Stimulated activated naive CD8-positive, alpha-beta T cell treated with anti-CD3 and anti-CD28 coated beads, Interleukin-15, Interleukin-2, amounts not matched to agents 100 ng/mL and 50 ng/mL, for 24 hours (primary cell): ENCODE measurements at regions not wholly inside any gene's neighbourhood (a gene's known extent, or its start where the extent isn't known, plus 50 kb on each side); places are given as distances from the start of the nearest gene placed in this dataset.
"Not testable (repeated sequence)": the region's sequence is repeated elsewhere in the genome, so short reads cannot be mapped to it uniquely, and the experiment has no call there.

ENCODE experiments used
- H3K27ac Mint-ChIP-seq: one replicate; pipeline ENCODE4 v1.8.0; 2021; ENCODE audit warnings: mild to moderate bottlenecking, mixed read lengths
- H3K27me3 Mint-ChIP-seq: one replicate; pipeline ENCODE4 v1.8.0; 2021; ENCODE audit warnings: mixed read lengths
- H3K36me3 Mint-ChIP-seq: one replicate; pipeline ENCODE4 v1.8.0; 2021; ENCODE audit warnings: low read depth, mixed read lengths
- H3K4me1 Mint-ChIP-seq: one replicate; pipeline ENCODE4 v1.8.0; 2021; ENCODE audit warnings: low read depth, mixed read lengths
- H3K4me3 Mint-ChIP-seq: one replicate; pipeline ENCODE4 v1.8.0; 2021; ENCODE audit warnings: mild to moderate bottlenecking, mixed read lengths
- H3K9me3 Mint-ChIP-seq: one replicate; pipeline ENCODE4 v1.8.0; 2021; ENCODE audit warnings: mixed read lengths

- H3K4me1 Mint-ChIP-seq, result no peaks in the 10 kb centered on the region
- no peak overlapping the region for H3K4me3 Mint-ChIP-seq
- H3K27ac Mint-ChIP-seq, result no peak overlapping the region
- no peaks in the 10 kb centered on the region for H3K36me3 Mint-ChIP-seq
- H3K27me3 Mint-ChIP-seq, result no peaks in the 10 kb centered on the region
- H3K9me3 Mint-ChIP-seq, result no peaks in the 10 kb centered on the region
These were observed 163.8 kb upstream of the SLC16A7 start for GRCh38 chr12:59432057-59432456.

GRCh38 chr12:59431266-59431665 lies 164.6 kb upstream of the SLC16A7 start:
- Mint-ChIP-seq H3K27ac (no peak overlapping the region), H3K9me3 (no peaks in the 10 kb centered on the region), H3K36me3 (no peaks in the 10 kb centered on the region), H3K27me3 (no peaks in the 10 kb centered on the region), H3K4me1 (no peaks in the 10 kb centered on the region), H3K4me3 (no peak overlapping the region)

- H3K4me3 Mint-ChIP-seq, result no peak overlapping the region
- no peaks in the 10 kb centered on the region for H3K4me1 Mint-ChIP-seq
- H3K9me3 Mint-ChIP-seq, result no peaks in the 10 kb centered on the region
- no peaks in the 10 kb centered on the region for H3K36me3 Mint-ChIP-seq
- no peak overlapping the region for H3K27ac Mint-ChIP-seq
- H3K27me3 Mint-ChIP-seq, result no peaks in the 10 kb centered on the region
These were observed 166.1 kb upstream of the SLC16A7 start for GRCh38 chr12:59429766-59430165.

GRCh38 chr12:59425798-59426197 lies 170.0 kb upstream of the SLC16A7 start:
- Mint-ChIP-seq H3K4me3 (no peak overlapping the region), H3K4me1 (no peaks in the 10 kb centered on the region), H3K27me3 (peaks cover 5% of the 10 kb centered on the region), H3K27ac (no peak overlapping the region), H3K9me3 (no peaks in the 10 kb centered on the region), H3K36me3 (no peaks in the 10 kb centered on the region)

- not testable (repeated sequence) for H3K9me3 Mint-ChIP-seq, H3K27ac Mint-ChIP-seq, H3K4me3 Mint-ChIP-seq, H3K27me3 Mint-ChIP-seq, H3K4me1 Mint-ChIP-seq, H3K36me3 Mint-ChIP-seq
These were observed 171.2 kb upstream of the SLC16A7 start for GRCh38 chr12:59424666-59425065.

GRCh38 chr12:59414051-59414450 lies 181.8 kb upstream of the SLC16A7 start:
- Mint-ChIP-seq H3K4me1 (no peaks in the 10 kb centered on the region), H3K27me3 (no peaks in the 10 kb centered on the region), H3K36me3 (no peaks in the 10 kb centered on the region), H3K4me3 (no peak overlapping the region), H3K9me3 (no peaks in the 10 kb centered on the region), H3K27ac (no peak overlapping the region)

GRCh38 chr12:59408431-59408830 lies 187.4 kb upstream of the SLC16A7 start:
- H3K9me3 Mint-ChIP-seq, result no peaks in the 10 kb centered on the region
- peaks cover 20% of the 10 kb centered on the region for H3K4me1 Mint-ChIP-seq
- H3K27ac Mint-ChIP-seq, result no peak overlapping the region
- no peaks in the 10 kb centered on the region for H3K36me3 Mint-ChIP-seq
- H3K27me3 Mint-ChIP-seq, result no peaks in the 10 kb centered on the region
- no peak overlapping the region for H3K4me3 Mint-ChIP-seq

- Mint-ChIP-seq H3K27ac (no peak overlapping the region), H3K9me3 (no peaks in the 10 kb centered on the region), H3K27me3 (no peaks in the 10 kb centered on the region), H3K36me3 (no peaks in the 10 kb centered on the region), H3K4me1 (peaks cover 20% of the 10 kb centered on the region), H3K4me3 (no peak overlapping the region)
These were observed 188.0 kb upstream of the SLC16A7 start for GRCh38 chr12:59407799-59408198.

- no peaks in the 10 kb centered on the region for H3K9me3 Mint-ChIP-seq
- no peaks in the 10 kb centered on the region for H3K36me3 Mint-ChIP-seq
- H3K27me3 Mint-ChIP-seq, result no peaks in the 10 kb centered on the region
- peaks cover 20% of the 10 kb centered on the region for H3K4me1 Mint-ChIP-seq
- no peak overlapping the region for H3K27ac Mint-ChIP-seq
- H3K4me3 Mint-ChIP-seq, result no peak overlapping the region
These were observed 189.8 kb upstream of the SLC16A7 start for GRCh38 chr12:59405992-59406391.

GRCh38 chr12:59404109-59404650 lies 191.6 kb upstream of the SLC16A7 start:
- peaks cover 20% of the 10 kb centered on the region for H3K4me1 Mint-ChIP-seq

GRCh38 chr12:59403259-59403932 lies 192.4 kb upstream of the SLC16A7 start:
- H3K4me1 Mint-ChIP-seq, result peaks cover 20% of the 10 kb centered on the region
- no peaks in the 10 kb centered on the region for H3K27me3 Mint-ChIP-seq
- no peaks in the 10 kb centered on the region for H3K9me3 Mint-ChIP-seq
- no peak overlapping the region for H3K4me3 Mint-ChIP-seq
- no peaks in the 10 kb centered on the region for H3K36me3 Mint-ChIP-seq
- no peak overlapping the region for H3K27ac Mint-ChIP-seq

More at GRCh38 chr12:59404109-59404650, 191.6 kb upstream of the SLC16A7 start:
- Mint-ChIP-seq H3K36me3 (no peaks in the 10 kb centered on the region), H3K9me3 (no peaks in the 10 kb centered on the region), H3K4me3 (no peak overlapping the region), H3K27ac (no peak overlapping the region), H3K27me3 (no peaks in the 10 kb centered on the region)

- Mint-ChIP-seq H3K27ac (no peak overlapping the region), H3K9me3 (no peaks in the 10 kb centered on the region), H3K4me3 (no peak overlapping the region), H3K36me3 (no peaks in the 10 kb centered on the region), H3K27me3 (no peaks in the 10 kb centered on the region), H3K4me1 (peaks cover 20% of the 10 kb centered on the region)
These were observed 194.0 kb upstream of the SLC16A7 start for GRCh38 chr12:59401862-59402261.

GRCh38 chr12:59398164-59398563 lies 197.7 kb upstream of the SLC16A7 start:
- Mint-ChIP-seq H3K4me3 (no peak overlapping the region), H3K27me3 (no peaks in the 10 kb centered on the region), H3K9me3 (no peaks in the 10 kb centered on the region), H3K36me3 (no peaks in the 10 kb centered on the region), H3K27ac (no peak overlapping the region), H3K4me1 (no peaks in the 10 kb centered on the region)

GRCh38 chr12:59396919-59397318 lies 198.9 kb upstream of the SLC16A7 start:
- H3K4me1 Mint-ChIP-seq, result no peaks in the 10 kb centered on the region
- H3K27me3 Mint-ChIP-seq, result no peaks in the 10 kb centered on the region
- H3K4me3 Mint-ChIP-seq, result no peak overlapping the region
- no peaks in the 10 kb centered on the region for H3K9me3 Mint-ChIP-seq
- no peak overlapping the region for H3K27ac Mint-ChIP-seq
- no peaks in the 10 kb centered on the region for H3K36me3 Mint-ChIP-seq

- Mint-ChIP-seq H3K27ac (no peak overlapping the region), H3K4me1 (no peaks in the 10 kb centered on the region), H3K4me3 (no peak overlapping the region), H3K27me3 (no peaks in the 10 kb centered on the region), H3K9me3 (no peaks in the 10 kb centered on the region), H3K36me3 (no peaks in the 10 kb centered on the region)
These were observed 199.3 kb upstream of the SLC16A7 start for GRCh38 chr12:59396519-59396918.

GRCh38 chr12:59395310-59395709 lies 200.5 kb upstream of the SLC16A7 start:
- H3K27me3 Mint-ChIP-seq, H3K9me3 Mint-ChIP-seq, H3K27ac Mint-ChIP-seq, H3K4me1 Mint-ChIP-seq, H3K4me3 Mint-ChIP-seq, H3K36me3 Mint-ChIP-seq: not testable (repeated sequence)
